ENCODE measurements at regions not wholly inside any gene's neighbourhood (a gene's known extent, or its start where the extent isn't known, plus 50 kb on each side); places are given as distances from the start of the nearest gene placed in this dataset.
A peak's percentile ranks its signal among the peaks of the same experiment; 100 is the strongest.

DNA sequence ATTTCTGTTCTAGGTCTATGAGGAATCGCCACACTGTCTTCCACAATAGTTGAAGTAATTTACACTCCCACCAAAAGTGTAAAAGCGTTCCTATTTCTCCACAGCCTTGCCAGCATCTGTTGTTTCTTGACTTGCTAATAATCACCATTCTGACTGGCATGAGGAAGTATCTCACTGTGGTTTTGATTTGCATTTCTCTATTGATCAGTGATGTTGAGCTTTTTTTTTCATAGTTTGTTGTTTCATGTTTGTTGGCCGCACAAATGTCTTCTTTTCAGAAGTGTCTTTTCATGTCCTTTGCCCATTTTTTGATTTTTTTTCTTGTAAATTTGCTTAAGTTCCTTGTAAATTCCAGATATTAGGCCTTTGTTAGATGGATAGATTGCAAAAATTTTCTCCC is 867.1 kb downstream of the DTWD2 start:
- DNase-seq (ENCODE audit: low read depth, low spot score) (no peak), FAIRE-seq (no peak)
- H3K79me2 ChIP-seq (ENCODE audit: control insufficient read depth, insufficient read depth, low read length) = no peaks in the 10 kb centered on the region
- no peak overlapping the region for H3K9ac ChIP-seq (ENCODE audit: control insufficient read depth, extremely low read depth, insufficient read depth, low read length)
- no peak overlapping the region for H2AFZ ChIP-seq (ENCODE audit: control insufficient read depth, low read length)
- dilution Hi-C loops (cut with MboI; ENCODE audit: extremely low pct_ligation_motif_present, low sequenced_read_pairs) = no loop called here
- no peak overlapping the region for H3K4me3 ChIP-seq (ENCODE audit: control insufficient read depth in 2 of 3, extremely low read depth in 1 of 3, insufficient read depth in 2 of 3, low read depth in 1 of 3, low read length in 3 of 3)
- no peak overlapping the region for H3K27ac ChIP-seq (ENCODE audit: control insufficient read depth, insufficient read depth, low read length)
- no peaks in the 10 kb centered on the region for H3K27me3 ChIP-seq (ENCODE audit: control insufficient read depth, extremely low read depth, insufficient read depth, low read length)
- H3K4me2 ChIP-seq (ENCODE audit: control insufficient read depth, extremely low read depth, insufficient read depth, low read depth, low read length) = no peak overlapping the region
- no peaks in the 10 kb centered on the region for H3K9me1 ChIP-seq (ENCODE audit: control insufficient read depth, extremely low read depth, insufficient read depth, low read length)
- no peaks in the 10 kb centered on the region for H3K36me3 ChIP-seq (ENCODE audit: control insufficient read depth in 2 of 2, extremely low read depth in 1 of 2, insufficient read depth in 2 of 2, low read length in 2 of 2)
- TF ChIP-seq, protein P1, sequence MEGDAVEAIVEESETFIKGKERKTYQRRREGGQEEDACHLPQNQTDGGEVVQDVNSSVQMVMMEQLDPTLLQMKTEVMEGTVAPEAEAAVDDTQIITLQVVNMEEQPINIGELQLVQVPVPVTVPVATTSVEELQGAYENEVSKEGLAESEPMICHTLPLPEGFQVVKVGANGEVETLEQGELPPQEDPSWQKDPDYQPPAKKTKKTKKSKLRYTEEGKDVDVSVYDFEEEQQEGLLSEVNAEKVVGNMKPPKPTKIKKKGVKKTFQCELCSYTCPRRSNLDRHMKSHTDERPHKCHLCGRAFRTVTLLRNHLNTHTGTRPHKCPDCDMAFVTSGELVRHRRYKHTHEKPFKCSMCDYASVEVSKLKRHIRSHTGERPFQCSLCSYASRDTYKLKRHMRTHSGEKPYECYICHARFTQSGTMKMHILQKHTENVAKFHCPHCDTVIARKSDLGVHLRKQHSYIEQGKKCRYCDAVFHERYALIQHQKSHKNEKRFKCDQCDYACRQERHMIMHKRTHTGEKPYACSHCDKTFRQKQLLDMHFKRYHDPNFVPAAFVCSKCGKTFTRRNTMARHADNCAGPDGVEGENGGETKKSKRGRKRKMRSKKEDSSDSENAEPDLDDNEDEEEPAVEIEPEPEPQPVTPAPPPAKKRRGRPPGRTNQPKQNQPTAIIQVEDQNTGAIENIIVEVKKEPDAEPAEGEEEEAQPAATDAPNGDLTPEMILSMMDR (optimal IDR thresholded peaks at IDR 0.05 in 1 of 3, IDR thresholded peaks at IDR 0.05 in 1 of 3, conservative IDR thresholded peaks at IDR 0.05 in 1 of 3; ENCODE audit: extremely low read depth in 1 of 3, insufficient read depth in 2 of 3, low read length in 3 of 3) = no peak
- TF ChIP-seq EZH2 (IDR thresholded peaks at IDR 0.05; ENCODE audit: low read length) = no peak
- no peaks in the 10 kb centered on the region for H3K9me3 ChIP-seq (ENCODE audit: control insufficient read depth, low read depth, low read length)
- H4K20me1 ChIP-seq (ENCODE audit: control insufficient read depth, extremely low read depth, insufficient read depth, low read length) = no peaks in the 10 kb centered on the region
- no peaks in the 10 kb centered on the region for H3K4me1 ChIP-seq (ENCODE audit: control insufficient read depth, extremely low read depth, insufficient read depth, low read length)

DNA sequence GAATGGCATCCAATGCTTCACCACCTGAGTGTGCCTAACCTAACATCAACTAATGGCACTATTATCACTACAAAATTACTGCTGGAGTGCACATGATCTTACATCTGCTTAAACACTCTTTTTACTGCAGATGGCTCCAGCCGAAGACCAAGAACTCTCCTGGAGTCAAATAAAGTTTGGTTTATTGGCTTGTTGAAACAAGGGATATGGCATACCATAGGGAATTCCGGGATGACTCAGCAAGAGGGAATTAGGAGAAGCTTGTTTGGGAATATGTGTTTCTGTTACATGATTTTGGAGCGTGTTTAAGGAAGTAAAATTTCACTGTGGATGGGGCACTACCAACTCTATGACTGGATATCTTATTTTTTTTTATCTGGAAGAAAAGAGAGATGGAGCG is 872.6 kb downstream of the DTWD2 start:
- H3K4me1 ChIP-seq (ENCODE audit: control insufficient read depth, extremely low read depth, insufficient read depth, low read length) = no peaks in the 10 kb centered on the region
- no peak overlapping the region for H3K4me2 ChIP-seq (ENCODE audit: control insufficient read depth, extremely low read depth, insufficient read depth, low read depth, low read length)
- no peaks in the 10 kb centered on the region for H3K9me1 ChIP-seq (ENCODE audit: control insufficient read depth, extremely low read depth, insufficient read depth, low read length)
- H2AFZ ChIP-seq (ENCODE audit: control insufficient read depth, low read length) = no peak overlapping the region
- no peak for TF ChIP-seq EZH2 (IDR thresholded peaks at IDR 0.05; ENCODE audit: low read length)
- TF ChIP-seq, protein P1 (optimal IDR thresholded peaks at IDR 0.05 in 1 of 3, IDR thresholded peaks at IDR 0.05 in 1 of 3, conservative IDR thresholded peaks at IDR 0.05 in 1 of 3; ENCODE audit: extremely low read depth in 1 of 3, insufficient read depth in 2 of 3, low read length in 3 of 3) = no peak
- H4K20me1 ChIP-seq (ENCODE audit: control insufficient read depth, extremely low read depth, insufficient read depth, low read length) = no peaks in the 10 kb centered on the region
- no peaks in the 10 kb centered on the region for H3K9me3 ChIP-seq (ENCODE audit: control insufficient read depth, low read depth, low read length)
- H3K79me2 ChIP-seq (ENCODE audit: control insufficient read depth, insufficient read depth, low read length) = no peaks in the 10 kb centered on the region
- H3K27ac ChIP-seq (ENCODE audit: control insufficient read depth, insufficient read depth, low read length) = no peak overlapping the region
- no peak overlapping the region for H3K4me3 ChIP-seq (ENCODE audit: control insufficient read depth in 2 of 3, extremely low read depth in 1 of 3, insufficient read depth in 2 of 3, low read depth in 1 of 3, low read length in 3 of 3)
- dilution Hi-C loops (cut with MboI; ENCODE audit: extremely low pct_ligation_motif_present, low sequenced_read_pairs) = no loop called here
- no peaks in the 10 kb centered on the region for H3K36me3 ChIP-seq (ENCODE audit: control insufficient read depth in 2 of 2, extremely low read depth in 1 of 2, insufficient read depth in 2 of 2, low read length in 2 of 2)
- DNase-seq (ENCODE audit: low read depth, low spot score) (peak; percentile 11), FAIRE-seq (peak; percentile 9)
- H3K27me3 ChIP-seq (ENCODE audit: control insufficient read depth, extremely low read depth, insufficient read depth, low read length) = no peaks in the 10 kb centered on the region
- no peak overlapping the region for H3K9ac ChIP-seq (ENCODE audit: control insufficient read depth, extremely low read depth, insufficient read depth, low read length)

Measured in keratinocyte (primary cell).